ENCODE measurements at regions not wholly inside any gene's neighbourhood (a gene's known extent, or its start where the extent isn't known, plus 50 kb on each side); places are given as distances from the start of the nearest gene placed in this dataset.
"Not testable (repeated sequence)": the region's sequence is repeated elsewhere in the genome, so short reads cannot be mapped to it uniquely, and the experiment has no call there.

- Histone ChIP-seq H3K4me1 (no peaks in the 10 kb centered on the region), H3K9me3 (replicated peaks) (no peaks in the 10 kb centered on the region)
These were observed 212.5 kb downstream of the NPHP4 start for GRCh38 chr1:5779608-5780323.

GRCh38 chr1:5776035-5776550 is 216.1 kb downstream of the NPHP4 start:
- no peak for DNase-seq
- Histone ChIP-seq H3K4me3 (no peak overlapping the region), H3K27ac (no peak overlapping the region), H3K36me3 (0 out of 2 replicates have a peak, but pooled peaks cover 2% of the 10 kb centered on the region), H3K27me3 (peaks cover 28% of the 10 kb centered on the region), H3K9me3 (replicated peaks) (no peaks in the 10 kb centered on the region), H3K4me1 (no peaks in the 10 kb centered on the region)

More at GRCh38 chr1:5779608-5780323, 212.5 kb downstream of the NPHP4 start:
- H3K36me3 ChIP-seq = 0 out of 2 replicates have a peak, but pooled peaks cover 2% of the 10 kb centered on the region
- H3K27ac ChIP-seq = no peak overlapping the region
- H3K27me3 ChIP-seq = peaks cover 10% of the 10 kb centered on the region
- no peak overlapping the region for H3K4me3 ChIP-seq
- no peak for DNase-seq

DNA sequence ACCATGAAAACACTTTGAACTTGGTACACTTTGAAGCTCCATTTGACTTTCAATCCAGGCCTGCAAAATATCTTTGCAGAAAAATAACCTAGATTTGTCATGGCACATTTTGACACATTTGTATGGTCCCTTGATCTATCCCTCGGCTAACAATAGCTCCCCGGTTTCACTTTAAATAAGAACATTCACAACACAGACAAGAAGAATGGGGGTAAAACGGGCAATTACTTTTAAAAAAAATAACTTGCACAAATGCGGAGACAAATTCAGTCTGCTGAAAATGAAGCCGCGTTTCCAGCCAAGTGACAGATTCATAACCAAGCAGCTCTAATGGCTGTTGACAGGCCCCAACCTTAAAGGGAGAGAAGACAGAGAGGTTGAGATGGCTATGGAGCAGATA is 218.2 kb downstream of the NPHP4 start:
- peaks cover 46% of the 10 kb centered on the region for H3K27me3 ChIP-seq
- no peak for DNase-seq
- no peak overlapping the region for H3K27ac ChIP-seq
- H3K4me1 ChIP-seq = no peaks in the 10 kb centered on the region
- H3K36me3 ChIP-seq = 0 out of 2 replicates have a peak, but pooled peaks cover 2% of the 10 kb centered on the region
- H3K4me3 ChIP-seq = no peak overlapping the region
- H3K9me3 ChIP-seq (replicated peaks) = no peaks in the 10 kb centered on the region

DNA sequence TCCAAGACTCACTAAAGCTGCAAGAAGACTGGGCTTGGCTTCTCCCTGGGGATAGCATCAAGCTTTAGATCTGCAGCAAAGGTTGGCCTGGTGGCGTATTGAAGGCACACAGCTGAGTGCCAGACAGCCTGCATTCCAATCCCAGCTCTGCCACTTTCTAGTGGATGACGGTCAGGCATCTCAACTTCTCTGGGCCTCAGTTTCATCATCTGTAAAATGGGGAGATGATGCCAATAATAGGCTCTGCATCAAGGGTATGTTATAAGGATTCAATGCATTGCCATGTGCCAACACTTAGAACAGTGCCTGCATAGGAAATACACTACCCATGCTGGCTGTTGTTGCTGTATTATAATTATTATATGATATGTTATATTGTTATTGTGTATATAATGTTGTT is 220.4 kb downstream of the NPHP4 start:
- H3K27ac ChIP-seq = no peak overlapping the region

DNA sequence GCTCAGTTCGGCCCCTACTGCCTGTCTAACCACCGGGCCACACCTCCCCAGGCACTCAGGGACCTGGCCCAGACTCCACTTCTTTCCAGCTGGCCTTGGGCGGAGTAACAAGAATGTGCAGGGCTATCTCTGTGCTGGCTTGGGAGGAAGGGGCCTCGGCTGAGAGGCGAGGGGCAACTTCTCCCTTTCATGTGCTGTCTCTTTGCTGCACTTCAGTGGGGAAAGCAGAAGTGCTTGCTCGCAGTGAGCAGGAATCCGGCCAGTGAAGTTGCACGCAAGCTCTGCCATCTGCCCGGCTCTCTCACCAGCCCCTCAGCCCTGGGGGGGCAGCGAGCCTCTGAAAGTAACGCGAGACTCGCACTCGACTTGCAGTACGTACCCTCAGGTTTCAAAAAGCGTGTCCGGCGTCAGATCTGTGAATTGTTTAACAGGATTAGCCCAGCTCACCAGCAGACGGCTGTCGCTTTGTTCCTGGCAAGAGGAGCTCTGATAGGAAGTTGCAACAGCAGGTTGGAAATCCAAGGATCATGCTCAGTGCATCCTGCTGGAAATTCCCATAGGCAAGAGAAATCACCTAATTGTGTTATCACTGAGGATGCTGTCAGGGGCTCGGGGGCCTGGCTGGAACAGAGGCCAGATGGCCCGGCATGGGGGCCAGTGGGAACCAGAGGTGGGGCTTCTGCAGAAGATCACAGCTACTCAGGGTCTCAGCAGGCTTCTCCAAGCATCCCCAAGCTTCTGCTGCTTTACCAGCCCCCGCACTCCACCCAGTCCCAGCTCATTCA is 221.1 kb downstream of the NPHP4 start:
- no peaks in the 10 kb centered on the region for H3K36me3 ChIP-seq
- peak; percentile 22 to 35 for DNase-seq
- H3K9me3 ChIP-seq (replicated peaks) = no peaks in the 10 kb centered on the region
- no peak overlapping the region for H3K4me3 ChIP-seq
- no peak overlapping the region for H3K27ac ChIP-seq
- no peaks in the 10 kb centered on the region for H3K4me1 ChIP-seq
- H3K27me3 ChIP-seq = peaks cover 58% of the 10 kb centered on the region

More for the DNA sequence above, 220.4 kb downstream of the NPHP4 start:
- no peaks in the 10 kb centered on the region for H3K4me1 ChIP-seq
- H3K36me3 ChIP-seq = no peaks in the 10 kb centered on the region
- peaks cover 55% of the 10 kb centered on the region for H3K27me3 ChIP-seq
- no peak for DNase-seq
- no peaks in the 10 kb centered on the region for H3K9me3 ChIP-seq (replicated peaks)
- no peak overlapping the region for H3K4me3 ChIP-seq

- H3K4me1 ChIP-seq = no peaks in the 10 kb centered on the region
- H3K9me3 ChIP-seq (replicated peaks) = no peaks in the 10 kb centered on the region
- no peaks in the 10 kb centered on the region for H3K36me3 ChIP-seq
- no peak for DNase-seq
- H3K27me3 ChIP-seq = peaks cover 70% of the 10 kb centered on the region
- no peak overlapping the region for H3K4me3 ChIP-seq
- H3K27ac ChIP-seq = no peak overlapping the region
These were observed 222.5 kb downstream of the NPHP4 start for GRCh38 chr1:5769760-5770159.

DNA sequence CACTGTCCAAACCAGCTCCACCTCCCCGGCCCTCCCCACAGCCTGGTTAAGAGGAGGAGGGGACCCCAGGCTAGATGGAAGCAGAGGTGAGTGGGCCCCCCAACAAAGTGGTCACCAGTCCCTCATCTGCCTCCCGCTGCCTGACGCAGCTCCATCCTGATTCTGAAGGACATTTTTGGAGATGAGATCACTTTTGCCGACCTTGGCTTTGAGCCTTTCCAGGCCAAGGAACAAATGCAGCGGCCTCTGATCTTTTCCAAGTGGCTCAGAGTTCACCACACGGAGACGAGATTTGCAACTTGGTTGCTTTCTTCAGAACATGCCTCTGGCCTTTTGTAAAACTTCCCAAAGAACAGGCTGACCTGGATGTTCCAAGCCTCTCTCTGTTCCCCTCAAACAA is 223.1 kb downstream of the NPHP4 start:
- H3K4me3 ChIP-seq = no peak overlapping the region
- H3K27me3 ChIP-seq = peaks cover 73% of the 10 kb centered on the region
- no peak for DNase-seq
- no peaks in the 10 kb centered on the region for H3K9me3 ChIP-seq (replicated peaks)
- H3K27ac ChIP-seq = no peak overlapping the region
- no peaks in the 10 kb centered on the region for H3K36me3 ChIP-seq
- no peaks in the 10 kb centered on the region for H3K4me1 ChIP-seq

DNA sequence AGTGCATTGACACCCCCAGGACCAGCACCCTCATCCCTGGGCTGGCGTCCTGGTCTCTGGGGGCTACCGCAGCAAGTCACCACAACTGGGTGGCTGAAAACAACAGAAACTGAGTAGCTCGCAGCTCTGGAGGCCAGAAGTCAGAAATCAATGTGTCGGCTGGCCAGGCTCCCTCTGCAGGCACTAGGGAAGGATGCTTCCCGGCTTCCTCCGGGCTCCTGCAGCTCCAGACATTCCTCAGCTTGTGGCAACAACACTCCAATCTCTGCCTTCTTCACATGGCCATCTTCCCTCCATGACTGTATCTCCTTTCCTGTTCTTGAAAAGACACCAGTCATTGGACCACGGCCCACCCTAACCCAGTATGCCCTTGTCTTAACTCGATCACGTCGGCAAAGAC is 224.2 kb downstream of the NPHP4 start:
- no peaks in the 10 kb centered on the region for H3K36me3 ChIP-seq
- H3K27me3 ChIP-seq = peaks cover 69% of the 10 kb centered on the region
- no peak overlapping the region for H3K27ac ChIP-seq
- H3K9me3 ChIP-seq (replicated peaks) = no peaks in the 10 kb centered on the region
- H3K4me3 ChIP-seq = no peak overlapping the region
- no peak for DNase-seq
- H3K4me1 ChIP-seq = no peaks in the 10 kb centered on the region

DNA sequence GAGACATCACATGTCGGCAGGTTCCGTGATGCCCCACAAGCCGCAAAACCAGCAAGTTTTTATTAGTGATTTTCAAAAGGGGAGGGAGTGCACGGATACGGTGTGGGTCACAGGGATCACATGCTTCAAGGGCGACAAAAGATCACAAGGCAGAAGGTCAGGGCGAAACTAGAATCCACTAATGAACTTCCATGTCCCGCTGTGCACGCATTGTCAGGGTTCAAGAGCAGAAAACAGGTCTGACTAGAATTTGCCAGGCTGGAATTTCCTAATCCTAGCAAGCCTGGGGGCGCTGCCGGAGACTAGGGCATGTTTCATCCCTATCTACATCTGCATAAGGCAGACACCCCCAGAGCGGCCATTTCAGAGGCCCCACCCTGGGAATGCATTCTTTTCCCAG is 225.2 kb downstream of the NPHP4 start:
- H3K9me3 ChIP-seq (replicated peaks); DNase-seq; H3K4me3 ChIP-seq; H3K4me1 ChIP-seq; H3K36me3 ChIP-seq; H3K27ac ChIP-seq: not testable (repeated sequence)
- H3K27me3 ChIP-seq = peaks cover 64% of the 10 kb centered on the region

DNA sequence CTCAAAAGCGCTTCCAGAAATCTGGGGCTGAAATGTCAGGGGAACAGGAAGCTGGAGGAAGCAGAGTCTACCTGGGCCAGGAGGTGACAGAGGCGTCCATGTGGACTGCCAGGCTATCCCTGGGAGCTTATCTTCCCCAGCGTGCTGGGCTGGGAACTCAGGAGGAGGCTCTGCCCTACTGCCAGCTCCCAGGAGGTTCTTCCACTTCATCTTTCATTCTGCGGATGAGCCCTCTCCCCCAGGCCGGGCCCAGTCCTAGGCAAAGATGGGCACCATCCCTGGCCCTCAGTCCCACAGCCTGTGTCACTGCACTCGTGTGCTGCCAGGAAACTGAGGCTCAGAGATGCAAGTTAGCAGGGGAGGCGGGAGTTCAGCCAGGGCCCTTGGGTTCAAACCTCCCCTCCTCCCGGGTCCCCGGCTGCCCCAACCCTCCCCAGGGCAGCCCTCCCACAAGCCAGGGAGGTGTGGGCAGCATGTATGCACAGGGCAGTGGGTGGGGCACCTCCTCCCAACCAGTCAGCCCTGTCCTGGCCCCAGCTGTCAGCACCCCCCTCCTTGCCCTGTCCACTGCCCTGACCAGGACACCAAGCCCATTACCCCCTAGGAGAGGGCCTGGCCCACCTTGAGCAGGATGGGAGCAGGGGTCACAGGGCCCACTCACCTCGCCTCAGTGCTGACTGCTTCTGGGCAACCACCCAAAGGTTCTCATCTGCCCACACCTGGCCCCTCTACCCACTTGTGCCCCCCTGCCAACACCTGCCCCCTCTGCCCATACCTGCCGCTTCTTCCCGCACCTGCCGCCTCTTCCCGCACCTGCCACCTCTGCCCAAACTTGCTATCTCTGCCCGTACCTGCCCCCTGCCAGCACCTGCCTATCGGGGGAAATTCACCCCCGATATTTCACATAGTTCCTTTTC is 226.0 kb downstream of the NPHP4 start:
- no peak overlapping the region for H3K27ac ChIP-seq
- no peaks in the 10 kb centered on the region; the same call in 1 of the 2 replicates for H3K9me3 ChIP-seq (replicated peaks)
- no peak for DNase-seq
- H3K36me3 ChIP-seq = no peaks in the 10 kb centered on the region
- H3K4me3 ChIP-seq = no peak overlapping the region
- no peaks in the 10 kb centered on the region for H3K4me1 ChIP-seq
- peaks cover 60% of the 10 kb centered on the region for H3K27me3 ChIP-seq

DNA sequence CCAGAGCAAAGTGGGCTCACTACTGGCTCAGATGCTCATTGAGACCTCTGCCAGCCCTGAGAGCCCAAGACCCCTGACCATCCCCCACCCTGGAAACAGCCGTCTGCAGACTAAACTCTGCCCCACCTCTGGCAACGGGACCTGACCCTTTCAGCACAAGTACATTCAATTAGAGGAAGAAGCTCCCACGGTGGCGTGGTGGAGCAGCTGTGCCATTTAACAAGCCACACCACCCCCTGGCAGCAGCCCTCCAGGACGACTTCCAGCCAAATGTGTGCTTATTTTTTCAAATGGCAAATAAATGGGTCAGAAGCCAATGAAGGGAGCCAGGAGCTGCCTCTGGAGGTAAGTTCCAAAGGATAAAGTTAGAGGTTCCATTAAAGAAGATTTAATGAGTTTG is 226.7 kb downstream of the NPHP4 start:
- Histone ChIP-seq H3K27me3 (peaks cover 53% of the 10 kb centered on the region), H3K9me3 (replicated peaks) (no peaks in the 10 kb centered on the region; the same call in 1 of the 2 replicates), H3K36me3 (no peaks in the 10 kb centered on the region), H3K4me3 (no peak overlapping the region), H3K27ac (no peak overlapping the region), H3K4me1 (no peaks in the 10 kb centered on the region)
- no peak for DNase-seq

- no peak for DNase-seq
- no peaks in the 10 kb centered on the region; the same call in 1 of the 2 replicates for H3K9me3 ChIP-seq (replicated peaks)
- no peaks in the 10 kb centered on the region for H3K4me1 ChIP-seq
- H3K4me3 ChIP-seq = no peak overlapping the region
- no peak overlapping the region for H3K27ac ChIP-seq
- H3K36me3 ChIP-seq = no peaks in the 10 kb centered on the region
- H3K27me3 ChIP-seq = peaks cover 50% of the 10 kb centered on the region
These were observed 227.3 kb downstream of the NPHP4 start for GRCh38 chr1:5764959-5765358.

GRCh38 chr1:5764464-5764863 is 227.8 kb downstream of the NPHP4 start:
- peaks cover 46% of the 10 kb centered on the region for H3K27me3 ChIP-seq
- no peak overlapping the region for H3K27ac ChIP-seq
- DNase-seq = no peak
- no peaks in the 10 kb centered on the region; the same call in 1 of the 2 replicates for H3K9me3 ChIP-seq (replicated peaks)
- no peak overlapping the region for H3K4me3 ChIP-seq
- H3K4me1 ChIP-seq = no peaks in the 10 kb centered on the region
- no peaks in the 10 kb centered on the region for H3K36me3 ChIP-seq

- H3K9me3 ChIP-seq (replicated peaks) = no peaks in the 10 kb centered on the region; the same call in 1 of the 2 replicates
- H3K27me3 ChIP-seq = peaks cover 41% of the 10 kb centered on the region
- no peaks in the 10 kb centered on the region for H3K4me1 ChIP-seq
- no peak overlapping the region for H3K4me3 ChIP-seq
- DNase-seq = no peak
- H3K27ac ChIP-seq = no peak overlapping the region
- no peaks in the 10 kb centered on the region for H3K36me3 ChIP-seq
These were observed 228.4 kb downstream of the NPHP4 start for GRCh38 chr1:5763696-5764370.
